A549 (cell line): ENCODE measurements at regions not wholly inside any gene's neighbourhood (a gene's known extent, or its start where the extent isn't known, plus 50 kb on each side); places are given as distances from the start of the nearest gene placed in this dataset.

ENCODE experiments used
- ATAC-seq, 2 experiments: fragments of 200-7000 bp in 1 of 2; fragments of >200 bp in 1 of 2; cut with Nextera tagmentation in 1 of 2; cut with Tn5 transposase in 1 of 2; 3 replicates each; pipeline versions ENCODE4 v1.8.0 to v1.9.1; 2018 to 2020; ENCODE audit warnings: mild to moderate bottlenecking in 1 of 2, moderate library complexity in 1 of 2
- CTCF ChIA-PET: fragments of 300-600 bp; sonication (Branson Sonifier 250); formaldehyde crosslinking; extraction: SDS; loops from one replicate; lab custom pipeline; 2021; ENCODE audit warnings: antibody characterized with exemption, inconsistent platforms; lab: Yijun Ruan, JAX
- POLR2A ChIA-PET: fragments of 350-600 bp; formaldehyde crosslinking; extraction: SDS; loops from one replicate; lab custom pipeline; 2021; ENCODE audit warnings: antibody characterized with exemption, inconsistent platforms; lab: Yijun Ruan, JAX
- DNase-seq, 2 experiments: peaks; one replicate each; pipeline versions ENCODE4 v3.0.0 to v3.0.0-alpha.2; 2011 to 2016; ENCODE audit warnings: low read depth in 1 of 2, low spot score in 1 of 2
- FAIRE-seq: peaks from 2 replicates; lab custom pipeline; 2011; peaks lifted over from hg19 to GRCh38; lab: Jason Lieb, UNC
- H3K27ac ChIP-seq, 2 experiments: fragments of >200 bp; sonication (Bioruptor Twin); formaldehyde crosslinking; 3 replicates each; pipeline ENCODE4 v1.5.1; 2016 to 2017
- H3K4me1 ChIP-seq: fragments of >200 bp; sonication (Bioruptor Twin); formaldehyde crosslinking; 3 replicates; pipeline ENCODE4 v1.6.1; 2016
- H3K4me2 ChIP-seq: fragments of >200 bp; sonication (Bioruptor Twin); formaldehyde crosslinking; 3 replicates; pipeline ENCODE4 v1.6.1; 2016
- H3K4me3 ChIP-seq: fragments of >200 bp; sonication (Bioruptor Twin); formaldehyde crosslinking; 3 replicates; pipeline ENCODE4 v1.5.1; 2016
- H3K9me3 ChIP-seq: fragments of >200 bp; sonication (Bioruptor Twin); formaldehyde crosslinking; 3 replicates; pipeline ENCODE4 v1.6.1; 2016
- CBX8 ChIP-seq: fragments of 200-600 bp; sonication (generic); IDR thresholded peaks from 2 replicates; pipeline ENCODE4 v1.6.1; 2016
- CEBPB ChIP-seq, 2 experiments: fragments of >200 bp in 1 of 2; sonication (Bioruptor Twin) in 1 of 2; formaldehyde crosslinking in 1 of 2; IDR thresholded peaks; 2 replicates each; pipeline ENCODE4 v1.6.1; 2012 to 2016
- FOXS1 ChIP-seq: fragments of 250-450 bp; sonication (Bioruptor Pico); IDR thresholded peaks from 2 replicates; pipeline ENCODE4 v1.5.0; 2020; ENCODE audit warnings: mild to moderate bottlenecking, moderate library complexity
- GATA3 ChIP-seq: IDR thresholded peaks from 2 replicates; pipeline ENCODE4 v1.6.1; 2012; ENCODE audit warnings: borderline replicate concordance
- HDAC2 ChIP-seq: fragments of 200-600 bp; sonication (generic); IDR thresholded peaks from 2 replicates; pipeline ENCODE4 v1.6.1; 2016
- HOXB13 ChIP-seq: fragments of 250-450 bp; sonication (Bioruptor Pico); IDR thresholded peaks from 2 replicates; pipeline ENCODE4 v1.5.0; 2020; ENCODE audit warnings: low read depth, mild to moderate bottlenecking, moderate library complexity
- KDM5A ChIP-seq: fragments of 200-600 bp; sonication (generic); IDR thresholded peaks from 2 replicates; pipeline ENCODE4 v1.6.1; 2016; ENCODE audit warnings: antibody characterized with exemption, mild to moderate bottlenecking
- MYC ChIP-seq: IDR thresholded peaks from 2 replicates; pipeline ENCODE4 v1.6.1; 2012; ENCODE audit warnings: mild to moderate bottlenecking, inconsistent platforms, low read length, improper control_type of control experiment, borderline replicate concordance
- NFE2L2 ChIP-seq: fragments of 150-350 bp; conservative IDR thresholded peaks from 2 replicates; pipeline ENCODE4 v1.6.1; 2014; ENCODE audit warnings: low read length
- NPAS2 ChIP-seq: fragments of 250-450 bp; sonication (Bioruptor Pico); IDR thresholded peaks from 2 replicates; pipeline ENCODE4 v1.8.0; 2022; ENCODE audit warnings: mild to moderate bottlenecking, moderate library complexity, borderline replicate concordance
- NR3C1 ChIP-seq: fragments of >200 bp; sonication (Bioruptor Twin); formaldehyde crosslinking; IDR thresholded peaks from 3 replicates; pipeline ENCODE4 v1.6.1; 2017
- POLR2A ChIP-seq: IDR thresholded peaks from 2 replicates; pipeline ENCODE4 v1.6.1; 2012; ENCODE audit warnings: mild to moderate bottlenecking, low read length
- RNF2 ChIP-seq: fragments of 200-600 bp; sonication (generic); IDR thresholded peaks from 2 replicates; pipeline ENCODE4 v1.6.1; 2016; ENCODE audit warnings: low read depth, mild to moderate bottlenecking, antibody characterized with exemption, moderate library complexity, borderline replicate concordance
- ZC3H11A ChIP-seq: fragments of 450-650 bp; IDR thresholded peaks from 2 replicates; pipeline ENCODE4 v1.6.1; 2014; ENCODE audit warnings: antibody characterized with exemption, mild to moderate bottlenecking
- ZSCAN20 ChIP-seq: fragments of 250-450 bp; sonication (Bioruptor Pico); IDR thresholded peaks from 2 replicates; pipeline ENCODE4 v1.8.0; 2022; ENCODE audit warnings: mild to moderate bottlenecking, moderate library complexity
- WGBS: methylation state at CpG from one replicate; pipeline ENCODE4 v1.1.6; 2017; ENCODE audit errors: missing lambda C conversion rate; 5-methylcytosine and 5-hydroxymethylcytosine counted together
- TF ChIP-seq, protein P1 (sequence below): fragments of 150-350 bp; IDR thresholded peaks from 2 replicates; pipeline ENCODE4 v1.6.1; 2014; ENCODE audit warnings: low read depth, mild to moderate bottlenecking, low read length
- TF ChIP-seq, protein P2 (sequence below): fragments of 200-600 bp; sonication (generic); IDR thresholded peaks from 2 replicates; pipeline ENCODE4 v1.6.1; 2016; ENCODE audit warnings: antibody characterized with exemption, mild to moderate bottlenecking, moderate library complexity
- TF ChIP-seq, protein P3 (sequence below): fragments of 450-650 bp; IDR thresholded peaks from 2 replicates; pipeline ENCODE4 v1.6.1; 2014; ENCODE audit warnings: antibody characterized with exemption

DNA sequence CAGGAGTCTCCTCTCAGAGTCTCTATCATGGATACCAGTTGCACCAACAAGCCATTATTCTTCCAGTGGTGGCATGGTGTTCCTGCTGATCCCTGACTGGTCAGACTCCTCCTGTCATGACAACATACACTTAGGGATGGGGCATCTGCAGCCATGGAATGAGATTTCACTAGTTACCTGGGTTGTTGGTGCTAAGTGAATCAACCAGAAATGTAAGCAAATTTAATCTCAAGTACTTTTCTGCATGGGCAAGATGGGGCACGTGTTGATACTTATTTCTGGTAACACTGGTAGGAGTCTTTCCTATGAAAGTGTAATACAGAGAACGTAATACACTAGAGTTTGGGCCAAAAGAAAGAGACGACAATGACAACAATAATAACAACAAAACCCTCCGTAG is 211.5 kb upstream of the FOXN3 start:
- Histone ChIP-seq H3K4me2 (no peak overlapping the region), H3K4me3 (no peak overlapping the region), H3K27ac (no peak overlapping the region), H3K9me3 (no peaks in the 10 kb centered on the region), H3K4me1 (no peaks in the 10 kb centered on the region)
- DNase-seq (no peak), ATAC-seq (no peak), FAIRE-seq (no peak)
- WGBS, result 28% methylated on average over 4 of the region's 4 CpGs
- CTCF ChIA-PET, result interaction anchor here (1.4 kb wide), 1 partner anchor 10 kb away, joined by 3 read pairs; no protein-coding TSS in a partner anchor
- TF ChIP-seq HOXB13 (CRISPR knock-in tag), result no peak
- TF ChIP-seq HDAC2, result no peak
- TF ChIP-seq, all 56 proteins: peak for 0
- POLR2A ChIA-PET, result no interaction called here

DNA sequence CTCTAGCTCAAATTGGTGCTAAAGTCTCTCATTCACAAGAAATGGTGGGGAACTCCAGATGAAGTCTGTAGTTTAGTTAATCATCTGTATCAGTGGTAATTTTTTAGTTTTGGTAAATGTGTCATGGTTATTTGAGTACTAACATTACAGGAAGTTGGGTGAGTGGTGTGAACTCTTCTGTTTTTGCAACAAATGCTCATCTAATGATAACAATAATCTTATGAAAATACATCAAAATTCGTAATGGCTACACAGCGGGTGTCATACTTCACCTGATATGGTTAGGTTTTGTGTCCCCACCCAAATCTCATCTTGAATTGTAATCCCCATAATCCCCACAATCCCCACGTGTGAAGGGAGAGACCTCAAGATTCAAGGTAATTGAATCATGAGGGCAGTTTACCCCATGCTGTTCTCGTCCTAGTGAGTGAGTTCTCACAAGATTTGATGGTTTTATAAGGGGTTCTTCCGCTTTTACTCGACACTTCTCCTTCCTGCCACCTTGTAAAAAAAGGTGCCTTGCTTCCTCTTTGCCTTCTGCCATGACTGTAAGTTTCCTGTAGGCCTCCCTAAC is 209.3 kb upstream of the FOXN3 start:
- ATAC-seq (no peak), DNase-seq (no peak), FAIRE-seq (no peak)
- WGBS, result 26% methylated on average over 6 of the region's 6 CpGs
- no peak overlapping the region for H3K4me2 ChIP-seq
- no peak overlapping the region for H3K27ac ChIP-seq
- TF ChIP-seq NR3C1, result no peak
- TF ChIP-seq MYC, result no peak
- TF ChIP-seq, protein P1, sequence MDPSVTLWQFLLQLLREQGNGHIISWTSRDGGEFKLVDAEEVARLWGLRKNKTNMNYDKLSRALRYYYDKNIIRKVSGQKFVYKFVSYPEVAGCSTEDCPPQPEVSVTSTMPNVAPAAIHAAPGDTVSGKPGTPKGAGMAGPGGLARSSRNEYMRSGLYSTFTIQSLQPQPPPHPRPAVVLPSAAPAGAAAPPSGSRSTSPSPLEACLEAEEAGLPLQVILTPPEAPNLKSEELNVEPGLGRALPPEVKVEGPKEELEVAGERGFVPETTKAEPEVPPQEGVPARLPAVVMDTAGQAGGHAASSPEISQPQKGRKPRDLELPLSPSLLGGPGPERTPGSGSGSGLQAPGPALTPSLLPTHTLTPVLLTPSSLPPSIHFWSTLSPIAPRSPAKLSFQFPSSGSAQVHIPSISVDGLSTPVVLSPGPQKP, result no peak
- no peak for TF ChIP-seq FOXS1 (CRISPR knock-in tag)
- no peak for TF ChIP-seq ZSCAN20 (CRISPR knock-in tag)
- no peak for TF ChIP-seq RNF2
- TF ChIP-seq CBX8, result no peak
- TF ChIP-seq NPAS2 (CRISPR knock-in tag), result no peak
- CTCF ChIA-PET, result no interaction called here
- H3K4me3 ChIP-seq, result no peak overlapping the region
- H3K4me1 ChIP-seq, result no peaks in the 10 kb centered on the region
- POLR2A ChIA-PET, result no interaction called here
- H3K9me3 ChIP-seq, result no peaks in the 10 kb centered on the region

DNA sequence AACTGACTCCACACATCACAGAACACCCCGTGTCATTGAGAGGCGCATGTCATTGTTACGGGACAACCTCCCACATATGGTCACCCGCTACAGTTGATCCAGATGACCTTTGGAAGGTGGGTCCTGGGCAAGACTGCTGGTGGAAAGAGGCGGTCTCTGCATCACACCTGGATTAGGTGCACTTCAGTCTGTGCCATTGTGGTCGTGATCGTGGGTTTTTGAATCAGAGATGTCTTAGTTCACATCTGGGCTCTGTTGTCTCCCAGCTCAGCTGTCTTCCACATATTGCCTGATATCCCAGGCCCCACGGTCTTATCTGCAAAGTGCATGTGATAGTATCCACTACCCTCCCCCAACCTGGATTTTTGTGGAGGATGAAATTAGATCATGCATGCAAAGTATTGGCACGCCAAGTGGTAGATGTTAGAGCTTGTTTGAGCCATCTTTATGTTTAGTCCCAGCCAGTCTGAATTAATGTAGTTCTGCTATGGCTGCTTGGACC is 208.7 kb upstream of the FOXN3 start:
- FAIRE-seq, result no peak
- no peak overlapping the region for H3K27ac ChIP-seq
- no peak for DNase-seq
- 43% methylated on average over 9 of the region's 9 CpGs for WGBS
- ChIA-PET CTCF (no interaction called here), POLR2A (no interaction called here)
- TF ChIP-seq NFE2L2, result no peak
- TF ChIP-seq POLR2A, result no peak
- no peak for TF ChIP-seq NPAS2 (CRISPR knock-in tag)
- no peak for TF ChIP-seq KDM5A
- TF ChIP-seq, protein P2, sequence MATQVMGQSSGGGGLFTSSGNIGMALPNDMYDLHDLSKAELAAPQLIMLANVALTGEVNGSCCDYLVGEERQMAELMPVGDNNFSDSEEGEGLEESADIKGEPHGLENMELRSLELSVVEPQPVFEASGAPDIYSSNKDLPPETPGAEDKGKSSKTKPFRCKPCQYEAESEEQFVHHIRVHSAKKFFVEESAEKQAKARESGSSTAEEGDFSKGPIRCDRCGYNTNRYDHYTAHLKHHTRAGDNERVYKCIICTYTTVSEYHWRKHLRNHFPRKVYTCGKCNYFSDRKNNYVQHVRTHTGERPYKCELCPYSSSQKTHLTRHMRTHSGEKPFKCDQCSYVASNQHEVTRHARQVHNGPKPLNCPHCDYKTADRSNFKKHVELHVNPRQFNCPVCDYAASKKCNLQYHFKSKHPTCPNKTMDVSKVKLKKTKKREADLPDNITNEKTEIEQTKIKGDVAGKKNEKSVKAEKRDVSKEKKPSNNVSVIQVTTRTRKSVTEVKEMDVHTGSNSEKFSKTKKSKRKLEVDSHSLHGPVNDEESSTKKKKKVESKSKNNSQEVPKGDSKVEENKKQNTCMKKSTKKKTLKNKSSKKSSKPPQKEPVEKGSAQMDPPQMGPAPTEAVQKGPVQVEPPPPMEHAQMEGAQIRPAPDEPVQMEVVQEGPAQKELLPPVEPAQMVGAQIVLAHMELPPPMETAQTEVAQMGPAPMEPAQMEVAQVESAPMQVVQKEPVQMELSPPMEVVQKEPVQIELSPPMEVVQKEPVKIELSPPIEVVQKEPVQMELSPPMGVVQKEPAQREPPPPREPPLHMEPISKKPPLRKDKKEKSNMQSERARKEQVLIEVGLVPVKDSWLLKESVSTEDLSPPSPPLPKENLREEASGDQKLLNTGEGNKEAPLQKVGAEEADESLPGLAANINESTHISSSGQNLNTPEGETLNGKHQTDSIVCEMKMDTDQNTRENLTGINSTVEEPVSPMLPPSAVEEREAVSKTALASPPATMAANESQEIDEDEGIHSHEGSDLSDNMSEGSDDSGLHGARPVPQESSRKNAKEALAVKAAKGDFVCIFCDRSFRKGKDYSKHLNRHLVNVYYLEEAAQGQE, result no peak
- TF ChIP-seq GATA3, result no peak
- H3K9me3 ChIP-seq, result no peaks in the 10 kb centered on the region
- ATAC-seq, result no peak
- H3K4me2 ChIP-seq, result no peak overlapping the region
- no peaks in the 10 kb centered on the region for H3K4me1 ChIP-seq
- H3K4me3 ChIP-seq, result no peak overlapping the region

DNA sequence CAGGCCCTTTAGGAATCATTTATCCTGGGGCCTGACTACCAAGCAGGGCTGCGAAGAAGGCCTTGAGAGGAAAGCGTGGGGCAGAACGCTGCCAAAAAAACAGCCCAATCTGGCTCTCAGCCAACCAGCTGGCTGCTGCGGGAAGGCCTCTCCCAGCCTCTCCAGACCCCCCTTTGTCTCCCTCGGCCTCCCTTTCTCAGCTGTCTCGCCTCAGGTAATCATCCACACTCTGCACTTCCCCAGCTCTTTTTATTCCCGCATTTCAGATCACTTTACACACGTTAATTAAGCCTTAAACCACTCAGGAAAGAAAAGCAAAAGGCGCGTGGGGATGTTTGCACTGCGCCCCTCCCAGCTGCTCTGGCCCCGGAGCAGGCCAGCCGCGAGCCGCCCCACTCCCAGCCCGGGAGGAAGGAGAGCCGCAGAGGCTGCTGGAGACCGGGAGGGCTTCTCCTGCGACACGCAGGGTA is 208.2 kb upstream of the FOXN3 start:
- ChIA-PET POLR2A (no interaction called here), CTCF (no interaction called here)
- no peaks in the 10 kb centered on the region for H3K4me1 ChIP-seq
- DNase-seq (no peak), FAIRE-seq (no peak), ATAC-seq (no peak)
- TF ChIP-seq CEBPB (IDR thresholded peaks at IDR 0.05) (no peak), ZC3H11A (no peak)
- TF ChIP-seq, protein P3, sequence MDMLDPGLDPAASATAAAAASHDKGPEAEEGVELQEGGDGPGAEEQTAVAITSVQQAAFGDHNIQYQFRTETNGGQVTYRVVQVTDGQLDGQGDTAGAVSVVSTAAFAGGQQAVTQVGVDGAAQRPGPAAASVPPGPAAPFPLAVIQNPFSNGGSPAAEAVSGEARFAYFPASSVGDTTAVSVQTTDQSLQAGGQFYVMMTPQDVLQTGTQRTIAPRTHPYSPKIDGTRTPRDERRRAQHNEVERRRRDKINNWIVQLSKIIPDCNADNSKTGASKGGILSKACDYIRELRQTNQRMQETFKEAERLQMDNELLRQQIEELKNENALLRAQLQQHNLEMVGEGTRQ, result no peak
- no peaks in the 10 kb centered on the region for H3K9me3 ChIP-seq
- H3K27ac ChIP-seq, result no peak overlapping the region
- no peak overlapping the region for H3K4me2 ChIP-seq
- H3K4me3 ChIP-seq, result no peak overlapping the region
- WGBS, result 47% methylated on average over 20 of the region's 20 CpGs
